ENCODE measurements at regions not wholly inside any gene's neighbourhood (a gene's known extent, or its start where the extent isn't known, plus 50 kb on each side); places are given as distances from the start of the nearest gene placed in this dataset.
"Not testable (repeated sequence)": the region's sequence is repeated elsewhere in the genome, so short reads cannot be mapped to it uniquely, and the experiment has no call there.

DNA sequence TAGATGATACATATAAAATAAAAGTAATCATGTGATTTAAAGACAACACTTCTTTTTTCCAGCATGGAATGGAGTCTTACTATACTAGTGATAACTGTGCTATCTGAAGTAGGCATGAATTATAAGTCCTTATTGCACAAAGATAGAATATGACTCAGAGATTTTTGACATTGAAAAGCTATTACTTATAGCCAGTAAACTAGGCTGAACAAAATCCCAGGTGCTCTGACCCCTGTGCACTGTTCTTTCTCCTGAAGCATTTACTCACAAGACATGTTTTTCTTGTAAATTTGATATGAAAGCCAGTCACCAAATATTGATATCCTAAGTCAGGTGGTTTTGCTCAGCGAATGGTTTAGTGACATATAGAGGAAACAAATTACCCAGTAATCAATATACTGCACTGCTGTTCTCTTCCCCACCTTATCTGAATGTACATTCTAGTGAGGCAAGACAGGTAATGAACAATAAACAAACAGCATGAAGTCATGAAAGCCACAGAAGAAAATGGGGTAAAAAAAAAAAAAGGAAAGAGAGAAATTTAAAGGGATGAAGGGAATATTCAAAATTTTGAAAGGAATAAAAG is 1567.0 kb upstream of the SPRY2 start:
- FAIRE-seq (no peak), DNase-seq (ENCODE audit: low spot score) (no peak)

DNA sequence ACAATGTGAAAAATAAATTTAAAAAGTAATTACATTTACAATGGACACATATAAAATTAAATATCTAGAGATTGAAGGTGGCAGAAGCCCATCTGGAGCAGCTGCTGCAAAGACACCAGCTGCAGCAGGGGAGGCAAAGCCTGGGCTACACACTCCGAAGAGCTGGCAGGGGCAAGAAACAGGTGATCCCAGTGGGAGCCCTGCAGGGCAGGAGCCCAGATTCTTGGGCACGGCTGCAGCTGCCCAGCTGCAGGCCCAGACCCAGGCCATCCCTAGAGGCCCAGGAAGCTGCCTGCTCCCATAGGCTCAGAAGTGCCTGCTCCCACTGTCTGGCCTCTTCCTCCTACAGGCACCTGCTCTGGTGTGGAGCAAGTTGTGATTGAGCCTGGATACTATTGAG is 1547.9 kb upstream of the SPRY2 start:
- DNase-seq (ENCODE audit: low spot score) (no peak), FAIRE-seq (no peak)

- DNase-seq (ENCODE audit: low spot score): no peak
- no peak for FAIRE-seq
These were observed 1534.0 kb upstream of the SPRY2 start for GRCh38 chr13:81874681-81875661.

DNA sequence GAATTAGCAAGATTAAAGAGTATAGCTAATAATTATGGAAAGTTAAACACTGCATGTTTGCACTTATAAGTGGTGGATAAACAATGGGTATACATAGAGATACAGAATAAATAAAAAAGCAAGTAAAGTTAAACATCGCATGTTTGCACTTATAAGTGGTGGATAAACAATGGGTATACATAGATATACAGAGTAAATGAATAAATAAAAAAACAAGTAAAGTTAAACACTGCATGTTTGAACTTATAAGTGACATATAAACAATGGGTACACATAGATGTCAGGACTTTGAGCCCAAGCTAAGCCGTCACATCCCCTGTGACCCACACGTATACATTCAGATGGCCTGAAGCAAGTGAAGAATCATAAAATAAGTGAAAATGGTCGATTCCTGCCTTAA is 1533.3 kb upstream of the SPRY2 start:
- no peak for FAIRE-seq
- DNase-seq (ENCODE audit: low spot score): no peak

DNA sequence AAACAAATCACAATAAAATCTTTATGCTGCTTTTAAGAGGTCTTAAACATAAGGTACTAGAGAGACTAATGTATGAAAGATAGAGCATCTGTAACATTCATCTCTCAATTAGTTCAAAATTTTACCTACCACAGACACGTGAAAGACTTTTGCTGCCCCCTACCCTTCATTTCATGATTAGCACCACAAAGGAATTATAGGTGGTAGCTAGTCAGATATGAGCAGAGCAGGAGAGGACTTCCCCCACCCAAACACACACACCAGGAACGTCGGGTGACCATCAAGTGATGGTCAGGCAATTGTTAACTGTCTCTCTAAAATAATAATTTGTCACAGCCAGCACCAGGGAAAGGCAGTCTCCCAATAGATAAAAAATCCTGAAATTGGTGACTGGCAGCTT is 1531.7 kb upstream of the SPRY2 start:
- DNase-seq (ENCODE audit: low spot score): no peak
- no peak for FAIRE-seq

- FAIRE-seq; DNase-seq (ENCODE audit: low spot score): not testable (repeated sequence)
These were observed 1530.9 kb upstream of the SPRY2 start for GRCh38 chr13:81871751-81872325.

GRCh38 chr13:81848291-81848690 is 1507.4 kb upstream of the SPRY2 start:
- no peak for DNase-seq (ENCODE audit: low spot score)
- no peak for FAIRE-seq

DNA sequence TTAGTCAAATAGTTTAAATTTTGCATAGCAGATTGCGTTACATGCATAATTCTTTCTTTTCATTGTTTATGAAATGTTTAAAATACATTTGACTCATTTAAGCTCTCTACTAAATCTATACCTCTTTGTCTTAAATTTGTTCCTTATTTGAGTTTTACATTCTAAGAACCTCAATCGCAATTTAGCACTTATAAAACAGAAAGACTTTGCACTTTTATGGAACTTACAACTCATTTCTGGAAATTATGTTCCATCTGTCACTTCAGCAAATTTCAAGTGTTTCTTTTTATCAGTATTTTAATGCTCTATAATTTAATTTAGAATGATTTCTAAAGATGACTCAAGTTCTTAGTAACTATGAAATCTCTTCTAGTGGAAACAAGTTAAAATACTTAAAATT is 1505.8 kb upstream of the SPRY2 start:
- DNase-seq (ENCODE audit: low spot score) (no peak), FAIRE-seq (no peak)

DNA sequence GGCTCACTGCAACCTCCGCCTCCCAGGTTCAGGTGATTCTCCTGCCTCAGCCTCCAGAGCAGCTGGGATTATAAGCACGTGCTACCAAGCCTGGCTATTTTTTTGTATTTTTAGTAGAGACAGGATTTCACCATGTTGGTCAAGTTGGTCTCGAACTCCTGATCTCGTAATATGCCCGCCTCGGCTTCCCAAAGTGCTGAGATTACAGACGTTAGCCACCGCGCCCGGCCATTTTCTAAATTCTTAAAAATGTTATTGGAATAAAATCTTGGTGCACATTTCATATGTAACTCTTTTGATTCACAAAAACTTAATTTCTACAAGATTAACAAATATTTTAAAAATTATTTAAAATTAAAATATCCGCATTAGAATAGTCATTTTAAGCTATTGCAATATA is 1480.3 kb upstream of the SPRY2 start:
- DNase-seq (ENCODE audit: low spot score) (no peak), FAIRE-seq (no peak)

GRCh38 chr13:81800433-81800832 is 1459.5 kb upstream of the SPRY2 start:
- no peak for DNase-seq (ENCODE audit: low spot score)
- no peak for FAIRE-seq

DNA sequence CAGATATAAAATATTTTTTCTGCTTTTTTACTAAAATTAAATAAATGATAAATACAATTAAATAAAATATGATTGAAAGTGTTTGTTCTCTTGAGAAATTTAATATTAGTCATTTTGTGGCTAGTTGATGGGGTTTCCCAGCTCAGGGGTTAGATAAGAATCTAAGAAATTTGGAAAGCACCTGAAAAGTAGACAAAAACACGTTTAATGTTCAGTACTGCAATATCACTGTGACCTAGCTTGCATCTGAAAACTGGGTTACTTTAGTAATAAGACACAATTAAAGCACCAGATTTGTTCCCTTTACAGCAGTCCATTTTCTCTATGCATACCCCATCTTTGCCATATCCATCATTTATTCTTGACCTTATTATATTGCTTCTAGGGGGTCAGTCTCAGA is 1454.8 kb upstream of the SPRY2 start:
- FAIRE-seq: no peak
- DNase-seq (ENCODE audit: low spot score): no peak

- DNase-seq (ENCODE audit: low spot score): no peak
- no peak for FAIRE-seq
These were observed 1450.7 kb upstream of the SPRY2 start for GRCh38 chr13:81791641-81792040.

GRCh38 chr13:81781471-81781870 is 1440.5 kb upstream of the SPRY2 start:
- DNase-seq (ENCODE audit: low spot score): no peak
- FAIRE-seq: no peak

GRCh38 chr13:81779876-81780275 is 1439.0 kb upstream of the SPRY2 start:
- FAIRE-seq: no peak
- no peak for DNase-seq (ENCODE audit: low spot score)

- DNase-seq (ENCODE audit: low spot score) (no peak), FAIRE-seq (no peak)
These were observed 1437.4 kb upstream of the SPRY2 start for GRCh38 chr13:81778350-81778749.

DNA sequence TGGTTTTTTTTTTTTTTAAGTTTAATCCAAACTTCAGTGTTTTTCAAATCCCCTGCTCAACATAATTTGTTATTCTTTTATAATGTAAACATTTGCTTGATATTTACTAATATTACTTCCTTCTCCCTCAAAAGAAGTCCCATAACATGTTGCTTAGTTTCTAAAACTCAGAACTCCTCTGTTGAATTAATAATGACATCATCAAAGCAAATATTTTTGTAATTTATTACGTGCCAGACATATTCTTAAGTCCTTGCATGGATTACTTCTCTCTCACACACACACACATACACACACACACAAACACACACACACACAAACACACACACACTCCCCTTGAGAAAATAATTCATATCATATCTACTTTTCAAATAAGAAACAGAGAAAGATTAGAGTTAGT is 1432.3 kb upstream of the SPRY2 start:
- DNase-seq (ENCODE audit: low spot score) (no peak), FAIRE-seq (no peak)

DNA sequence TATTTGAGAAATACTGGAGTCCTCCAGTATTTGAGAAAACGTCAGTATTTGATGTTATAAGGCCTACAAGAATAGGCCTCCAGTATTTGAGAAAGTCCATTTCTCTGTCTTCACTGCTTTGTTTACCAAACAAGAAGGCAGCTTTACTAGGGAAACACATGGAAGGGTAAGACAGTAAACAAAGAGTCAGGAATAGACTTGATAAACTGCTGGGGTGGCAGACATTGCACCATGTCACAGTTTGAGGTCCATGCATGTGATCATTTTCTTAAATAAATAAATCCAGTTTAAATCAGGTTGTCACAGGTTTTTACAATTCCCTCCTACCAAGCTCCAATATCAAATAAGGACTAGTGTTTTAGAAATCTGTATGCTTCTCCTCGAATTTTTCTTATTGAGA is 1431.0 kb upstream of the SPRY2 start:
- FAIRE-seq (no peak), DNase-seq (ENCODE audit: low spot score) (no peak)

DNA sequence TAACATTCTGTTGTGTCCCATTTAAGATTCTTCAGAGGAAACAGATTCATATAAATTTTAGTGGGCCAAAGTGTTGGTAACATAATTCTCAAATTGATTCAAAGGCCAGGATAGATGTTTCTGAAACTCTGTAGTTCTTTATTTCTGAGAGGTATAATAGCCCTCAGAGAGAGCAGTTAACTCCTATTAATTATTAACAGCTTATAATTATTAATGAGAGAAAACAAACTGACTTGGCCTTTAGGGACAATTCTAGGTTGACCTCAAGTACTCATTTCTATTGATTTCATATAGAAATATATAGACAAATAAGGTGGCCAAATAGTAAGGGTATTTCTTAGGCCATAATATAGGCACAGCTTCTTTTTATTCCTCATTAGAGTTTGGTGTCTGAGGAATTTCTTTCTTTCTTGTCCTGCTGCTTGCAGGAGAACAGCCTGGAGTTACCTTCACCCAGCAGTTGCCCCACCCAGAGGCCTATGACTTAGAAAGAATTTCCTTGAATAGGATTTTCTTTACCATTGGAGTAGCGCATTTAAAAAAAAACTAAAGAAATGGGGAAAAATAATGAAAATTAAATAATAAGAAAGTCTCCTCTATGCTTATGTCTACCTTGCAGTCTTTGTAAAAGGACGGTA is 1430.1 kb upstream of the SPRY2 start:
- DNase-seq (ENCODE audit: low spot score) (no peak), FAIRE-seq (no peak)

- DNase-seq (ENCODE audit: low spot score) (no peak), FAIRE-seq (no peak)
These were observed 1421.5 kb upstream of the SPRY2 start for GRCh38 chr13:81762449-81762848.

DNA sequence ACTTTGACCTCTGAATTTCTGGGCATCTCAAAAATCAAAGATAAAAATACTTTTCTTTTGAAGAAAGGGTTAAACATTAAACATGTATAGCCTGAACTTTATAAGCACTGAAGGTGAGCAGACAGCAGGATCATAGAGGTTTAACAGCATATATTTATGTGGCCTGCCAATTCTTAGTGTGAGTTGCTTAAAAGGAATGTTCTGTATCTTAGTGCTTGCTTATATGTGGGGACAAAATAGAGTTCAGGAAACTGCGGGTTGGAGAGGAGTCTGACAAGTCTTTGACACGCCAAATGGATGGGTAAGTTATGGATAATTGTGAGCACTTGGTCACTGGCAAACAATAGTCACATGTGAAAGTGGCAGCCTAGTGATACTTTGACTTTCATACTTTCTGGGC is 1419.4 kb upstream of the SPRY2 start:
- DNase-seq (ENCODE audit: low spot score) (no peak), FAIRE-seq (no peak)

DNA sequence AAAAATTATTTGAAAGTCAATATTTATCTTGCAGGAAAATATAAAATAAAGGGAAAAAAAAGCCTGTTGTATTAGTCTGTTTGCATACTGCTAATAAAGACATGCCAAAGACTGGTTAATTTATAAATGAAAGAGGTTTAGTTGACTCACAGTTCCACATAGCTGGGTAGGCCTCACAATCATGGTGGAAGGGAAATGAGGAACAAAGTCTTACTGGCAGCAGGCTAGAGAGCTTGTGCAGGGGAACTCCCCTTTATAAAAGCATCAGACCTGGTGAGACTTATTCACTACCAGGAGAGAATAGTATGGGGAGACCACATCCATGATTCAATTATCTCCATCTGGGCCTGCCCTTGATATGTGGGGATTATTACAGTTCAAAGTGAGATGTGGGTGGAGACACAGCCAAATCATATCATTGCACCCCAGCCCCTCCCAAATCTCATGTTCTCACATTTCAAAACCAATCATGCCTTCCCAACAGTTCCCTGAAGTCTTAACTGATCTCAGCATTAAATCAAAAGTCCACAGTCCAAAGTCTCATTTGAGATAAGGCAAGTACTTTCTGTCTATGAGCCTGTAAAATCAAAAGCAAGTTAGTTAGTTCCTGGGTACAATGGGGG is 1416.5 kb upstream of the SPRY2 start:
- FAIRE-seq (no peak), DNase-seq (ENCODE audit: low spot score) (no peak)

- DNase-seq (ENCODE audit: low spot score): no peak
- no peak for FAIRE-seq
These were observed 1404.5 kb upstream of the SPRY2 start for GRCh38 chr13:81745391-81745790.
